Naive thymus-derived CD4-positive, alpha-beta T cell (primary cell): ENCODE measurements at regions not wholly inside any gene's neighbourhood (a gene's known extent, or its start where the extent isn't known, plus 50 kb on each side); places are given as distances from the start of the nearest gene placed in this dataset.

Source experiments
- ATAC-seq: fragments of 150-1000 bp; cut with Tn5 transposase; 2 replicates; pipeline ENCODE4 v1.10.0; 2021; ENCODE audit warnings: mild to moderate bottlenecking, moderate library complexity
- CTCF ChIA-PET: fragments of 350-600 bp; sonication (Branson Sonifier 250); formaldehyde crosslinking; loops from one replicate; lab custom pipeline; 2021; ENCODE audit warnings: antibody characterized with exemption; lab: Charles Lee
- POLR2A ChIA-PET: fragments of 350-600 bp; sonication (Branson Sonifier 250); formaldehyde crosslinking; loops from one replicate; lab custom pipeline; 2021; ENCODE audit warnings: antibody characterized with exemption, inconsistent platforms; lab: Charles Lee
- DNase-seq, 9 donors: peaks; one replicate each; pipeline versions ENCODE4 v3.0.0 to v3.0.0-alpha.2; 2020 to 2022; ENCODE audit warnings: mixed read lengths in 1 of 9
- H3K27ac ChIP-seq: one replicate; pipeline ENCODE4 v1.7.0; 2013; ENCODE audit warnings: mild to moderate bottlenecking, low read depth, low read length, moderate library complexity
- H3K27me3 ChIP-seq, 2 donors: one replicate each; pipeline ENCODE4 v1.7.0; 2013; ENCODE audit warnings: low read length in 2 of 2, mild to moderate bottlenecking in 2 of 2, moderate library complexity in 2 of 2; ENCODE audit not compliant: control insufficient read depth in 2 of 2, insufficient read depth in 2 of 2
- H3K36me3 ChIP-seq, 3 experiments: 1 replicate in 2 of 3; 2 replicates in 1 of 3; pipeline ENCODE4 v1.7.0; 2013; ENCODE audit warnings: low read length in 3 of 3, mild to moderate bottlenecking in 3 of 3, moderate library complexity in 1 of 3; ENCODE audit not compliant: insufficient read depth in 3 of 3, control insufficient read depth in 2 of 3
- H3K4me1 ChIP-seq, 2 donors: one replicate each; pipeline ENCODE4 v1.7.0; 2013; ENCODE audit warnings: low read length in 2 of 2, mild to moderate bottlenecking in 2 of 2, moderate library complexity in 1 of 2; ENCODE audit not compliant: control insufficient read depth in 2 of 2, insufficient read depth in 2 of 2
- H3K4me3 ChIP-seq: 2 replicates; pipeline ENCODE4 v1.7.0; 2013; ENCODE audit warnings: mild to moderate bottlenecking, low read length
- H3K9me3 ChIP-seq, 3 experiments: 1 replicate in 2 of 3; 2 replicates in 1 of 3; pipeline ENCODE4 v1.7.0; 2013; ENCODE audit warnings: low read length in 3 of 3; ENCODE audit not compliant: control insufficient read depth in 2 of 3
- H3K27ac Mint-ChIP-seq, 9 donors: one replicate each; pipeline ENCODE4 v1.8.0; 2020 to 2022; ENCODE audit warnings: mixed read lengths in 9 of 9, mild to moderate bottlenecking in 8 of 9, moderate library complexity in 5 of 9, inconsistent platforms in 2 of 9
- H3K27me3 Mint-ChIP-seq, 5 donors: one replicate each; pipeline ENCODE4 v1.8.0; 2021 to 2022; ENCODE audit warnings: mixed read lengths in 5 of 5, mild to moderate bottlenecking in 1 of 5
- H3K36me3 Mint-ChIP-seq, 5 donors: one replicate each; pipeline ENCODE4 v1.8.0; 2020 to 2022; ENCODE audit warnings: mixed read lengths in 5 of 5, mild to moderate bottlenecking in 3 of 5, inconsistent platforms in 1 of 5
- H3K4me1 Mint-ChIP-seq, 7 donors: one replicate each; pipeline ENCODE4 v1.8.0; 2020 to 2022; ENCODE audit warnings: mixed read lengths in 7 of 7, mild to moderate bottlenecking in 3 of 7, inconsistent platforms in 1 of 7
- H3K4me3 Mint-ChIP-seq, 10 donors: one replicate each; pipeline ENCODE4 v1.8.0; 2020 to 2022; ENCODE audit warnings: mild to moderate bottlenecking in 10 of 10, mixed read lengths in 10 of 10, moderate library complexity in 6 of 10, inconsistent platforms in 2 of 10
- H3K9me3 Mint-ChIP-seq, 11 donors: one replicate each; pipeline ENCODE4 v1.8.0; 2020 to 2022; ENCODE audit warnings: mixed read lengths in 11 of 11, mild to moderate bottlenecking in 4 of 11, inconsistent platforms in 1 of 11, moderate library complexity in 1 of 11
- intact Hi-C, 2 donors: fragments of 100-400 bp; cut with micrococcal nuclease; formaldehyde crosslinking; loops; one replicate each; pipeline ENCODE4 v1.15.1; 2023

DNA sequence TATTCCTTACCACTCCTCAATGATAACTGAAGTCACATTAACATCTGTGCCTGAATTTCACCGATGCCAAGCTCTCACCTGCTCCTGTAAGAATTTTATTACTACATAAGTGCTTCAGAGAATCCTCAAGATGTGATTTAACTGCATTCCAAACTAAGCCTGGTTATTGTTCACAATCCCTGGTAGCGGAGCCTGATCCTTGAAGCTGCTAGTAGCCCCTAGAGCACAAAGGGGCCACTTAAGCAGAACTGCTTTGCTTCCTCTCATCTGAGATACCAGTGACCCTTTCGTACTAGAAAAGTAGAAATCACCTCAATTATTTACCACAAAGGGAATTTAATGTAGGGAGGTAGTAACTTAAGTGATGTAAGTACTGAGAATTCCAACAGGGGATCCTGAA is 529.6 kb downstream of the CPS1 start:
- ChIA-PET CTCF (no interaction called here), POLR2A (no interaction called here)
- ATAC-seq (no peak), DNase-seq (no peak)
- H3K4me1 ChIP-seq, result no peaks in the 10 kb centered on the region
- H3K27ac ChIP-seq, result no peak overlapping the region
- Mint-ChIP-seq H3K36me3 (no peaks in the 10 kb centered on the region), H3K4me1 (no peaks in the 10 kb centered on the region), H3K27ac (no peak overlapping the region), H3K9me3 (peaks cover 0 to 3% (median 0%) of the 10 kb centered on the region in 11 donors), H3K27me3 (no peaks in the 10 kb centered on the region), H3K4me3 (no peak overlapping the region)
- intact Hi-C loops, result no loop called here
- no peaks in the 10 kb centered on the region for H3K9me3 ChIP-seq
- no peak overlapping the region for H3K4me3 ChIP-seq
- H3K36me3 ChIP-seq, result no peaks in the 10 kb centered on the region
- H3K27me3 ChIP-seq, result no peaks in the 10 kb centered on the region

DNA sequence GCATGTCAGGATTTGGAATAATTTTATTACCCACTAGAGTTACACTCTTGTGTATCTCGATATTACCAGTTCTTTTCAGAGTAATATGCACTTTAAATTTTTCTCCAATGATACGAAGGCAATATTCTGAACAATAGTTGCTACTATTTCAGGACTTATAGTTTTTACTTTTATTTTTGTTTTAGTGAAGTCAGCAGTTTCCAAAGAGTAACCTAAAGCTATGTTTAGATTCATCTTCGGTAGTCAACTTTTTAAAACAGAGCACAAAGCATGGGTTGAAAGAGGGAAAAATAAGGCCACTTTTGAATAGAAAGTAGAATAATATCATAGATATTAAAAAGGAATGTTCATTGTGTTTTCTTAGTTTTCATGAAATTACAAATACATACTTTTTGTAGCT is 532.7 kb downstream of the CPS1 start:
- ChIA-PET CTCF (no interaction called here), POLR2A (no interaction called here)
- intact Hi-C loops, result no loop called here
- H3K27me3 Mint-ChIP-seq, result no peaks in the 10 kb centered on the region
- no peak overlapping the region for H3K27ac Mint-ChIP-seq
- no peak overlapping the region for H3K4me3 Mint-ChIP-seq
- H3K9me3 ChIP-seq, result no peaks in the 10 kb centered on the region
- no peaks in the 10 kb centered on the region for H3K4me1 Mint-ChIP-seq
- H3K27ac ChIP-seq, result no peak overlapping the region
- no peaks in the 10 kb centered on the region for H3K4me1 ChIP-seq
- no peak overlapping the region for H3K4me3 ChIP-seq
- peaks cover 0 to 6% (median 0%) of the 10 kb centered on the region in 11 donors for H3K9me3 Mint-ChIP-seq
- H3K27me3 ChIP-seq, result no peaks in the 10 kb centered on the region
- H3K36me3 Mint-ChIP-seq, result no peaks in the 10 kb centered on the region
- no peak for DNase-seq
- H3K36me3 ChIP-seq, result no peaks in the 10 kb centered on the region
- no peak for ATAC-seq

DNA sequence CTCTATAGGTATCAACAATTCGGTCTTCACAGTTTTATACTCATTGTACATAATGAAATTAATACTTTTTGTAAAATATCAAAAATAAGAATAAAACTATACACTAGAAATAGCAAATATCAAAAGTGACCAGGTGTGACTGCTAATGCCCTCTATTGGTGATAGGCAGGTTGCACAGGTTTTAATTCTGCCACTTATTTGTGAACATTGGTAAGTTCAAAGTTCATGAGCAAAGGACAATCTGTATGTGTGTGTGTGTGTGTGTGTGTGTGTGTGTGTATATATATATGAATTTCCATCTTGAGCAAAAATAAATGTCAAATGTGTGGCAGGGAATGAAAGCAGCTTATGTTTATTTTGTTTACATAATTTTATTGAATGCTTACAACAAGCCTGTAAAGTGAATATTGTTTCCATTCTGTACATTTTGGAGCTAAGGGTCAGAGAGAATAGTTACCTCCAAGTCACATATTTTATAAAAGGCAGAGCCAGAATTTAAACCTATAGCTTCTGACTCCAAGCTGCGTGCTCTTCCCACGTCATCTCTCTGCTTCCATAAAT is 537.4 kb downstream of the CPS1 start:
- no peak for DNase-seq
- Histone ChIP-seq H3K4me3 (no peak overlapping the region), H3K36me3 (no peaks in the 10 kb centered on the region), H3K27me3 (no peaks in the 10 kb centered on the region), H3K9me3 (no peaks in the 10 kb centered on the region), H3K27ac (no peak overlapping the region), H3K4me1 (no peaks in the 10 kb centered on the region)
- H3K36me3 Mint-ChIP-seq, result no peaks in the 10 kb centered on the region
- ATAC-seq, result no peak
- H3K27me3 Mint-ChIP-seq, result no peaks in the 10 kb centered on the region
- no peak overlapping the region for H3K4me3 Mint-ChIP-seq
- peaks cover 0 to 16% (median 3%) of the 10 kb centered on the region in 11 donors for H3K9me3 Mint-ChIP-seq
- CTCF ChIA-PET, result no interaction called here
- no peaks in the 10 kb centered on the region for H3K4me1 Mint-ChIP-seq
- POLR2A ChIA-PET, result no interaction called here
- H3K27ac Mint-ChIP-seq, result no peak overlapping the region
- intact Hi-C loops, result no loop called here

DNA sequence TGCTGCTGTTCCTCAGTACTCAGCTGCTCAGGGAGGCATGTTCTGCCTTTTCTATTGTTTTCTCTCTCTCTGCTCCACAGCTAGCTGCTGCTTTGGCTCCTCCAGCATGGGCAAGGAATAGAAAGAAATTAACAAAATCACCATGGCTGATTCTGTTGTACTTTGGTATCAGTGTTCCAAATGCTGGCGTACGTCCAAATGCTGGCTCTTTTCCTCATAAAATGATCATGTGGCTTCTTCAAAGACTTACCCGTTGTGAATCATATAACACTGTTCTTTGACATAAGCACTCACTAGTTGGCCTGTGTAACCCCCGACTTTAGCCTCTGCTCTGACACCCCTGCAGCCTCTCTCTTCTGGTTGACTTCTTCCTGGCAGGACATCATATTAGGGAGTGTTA is 547.6 kb downstream of the CPS1 start:
- H3K36me3 Mint-ChIP-seq, result no peaks in the 10 kb centered on the region
- Histone ChIP-seq H3K36me3 (no peaks in the 10 kb centered on the region), H3K27ac (no peak overlapping the region), H3K9me3 (no peaks in the 10 kb centered on the region), H3K4me1 (no peaks in the 10 kb centered on the region), H3K27me3 (no peaks in the 10 kb centered on the region), H3K4me3 (no peak overlapping the region)
- ATAC-seq (no peak), DNase-seq (no peak)
- no peaks in the 10 kb centered on the region for H3K4me1 Mint-ChIP-seq
- intact Hi-C loops, result no loop called here
- ChIA-PET CTCF (no interaction called here), POLR2A (no interaction called here)
- peaks cover 0 to 7% (median 2%) of the 10 kb centered on the region in 11 donors for H3K9me3 Mint-ChIP-seq
- no peaks in the 10 kb centered on the region for H3K27me3 Mint-ChIP-seq
- no peak overlapping the region for H3K4me3 Mint-ChIP-seq
- no peak overlapping the region for H3K27ac Mint-ChIP-seq

DNA sequence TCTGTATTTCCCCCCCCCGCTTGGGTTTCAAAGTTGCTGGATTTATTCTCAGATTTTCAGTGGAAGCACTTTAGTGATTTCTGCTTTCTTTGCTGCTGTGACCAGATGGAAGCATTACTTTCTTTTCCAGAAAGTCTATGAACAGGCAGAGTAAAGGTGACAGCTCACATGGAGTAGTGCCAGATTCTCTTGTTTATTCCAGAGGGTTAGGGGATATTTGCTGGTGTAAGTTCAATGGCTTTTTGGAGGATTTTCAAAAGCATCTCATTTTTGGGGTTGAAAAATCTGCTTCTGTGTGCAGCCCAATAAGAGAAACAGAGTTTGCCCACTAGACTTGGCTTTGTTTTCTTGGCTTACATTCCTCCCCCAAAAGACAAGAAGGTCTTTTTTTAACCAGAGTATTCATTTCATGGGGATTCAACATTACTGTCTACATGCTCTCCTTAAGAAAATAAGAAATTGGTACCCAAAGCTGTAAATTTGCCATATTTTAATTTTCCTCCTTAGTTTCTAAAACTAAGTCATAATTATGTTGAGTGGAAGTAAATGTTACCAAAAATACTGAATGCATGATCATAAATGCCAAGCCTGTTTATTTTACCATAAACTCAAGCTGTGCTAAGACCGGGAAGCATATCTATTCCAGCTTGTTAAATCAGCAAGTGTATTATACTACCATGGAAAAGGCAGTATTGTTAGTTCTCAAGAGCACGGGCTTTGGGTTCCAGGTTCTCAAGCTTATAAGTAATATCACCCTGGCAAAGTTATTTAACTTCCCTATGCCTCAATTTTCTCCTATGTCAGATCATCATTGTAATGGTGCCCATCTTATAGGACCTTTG is 557.2 kb downstream of the CPS1 start:
- DNase-seq (no peak), ATAC-seq (no peak)
- H3K4me1 ChIP-seq, result no peaks in the 10 kb centered on the region
- peaks cover 0 to 5% (median 0%) of the 10 kb centered on the region in 11 donors for H3K9me3 Mint-ChIP-seq
- CTCF ChIA-PET, result no interaction called here
- H3K36me3 Mint-ChIP-seq, result no peaks in the 10 kb centered on the region
- H3K27me3 ChIP-seq, result no peaks in the 10 kb centered on the region
- no peak overlapping the region for H3K27ac Mint-ChIP-seq
- H3K36me3 ChIP-seq, result no peaks in the 10 kb centered on the region
- H3K27me3 Mint-ChIP-seq, result no peaks in the 10 kb centered on the region
- POLR2A ChIA-PET, result no interaction called here
- no peaks in the 10 kb centered on the region for H3K9me3 ChIP-seq
- intact Hi-C loops, result no loop called here
- no peaks in the 10 kb centered on the region for H3K4me1 Mint-ChIP-seq
- no peak overlapping the region for H3K27ac ChIP-seq
- no peak overlapping the region for H3K4me3 Mint-ChIP-seq
- no peak overlapping the region for H3K4me3 ChIP-seq

DNA sequence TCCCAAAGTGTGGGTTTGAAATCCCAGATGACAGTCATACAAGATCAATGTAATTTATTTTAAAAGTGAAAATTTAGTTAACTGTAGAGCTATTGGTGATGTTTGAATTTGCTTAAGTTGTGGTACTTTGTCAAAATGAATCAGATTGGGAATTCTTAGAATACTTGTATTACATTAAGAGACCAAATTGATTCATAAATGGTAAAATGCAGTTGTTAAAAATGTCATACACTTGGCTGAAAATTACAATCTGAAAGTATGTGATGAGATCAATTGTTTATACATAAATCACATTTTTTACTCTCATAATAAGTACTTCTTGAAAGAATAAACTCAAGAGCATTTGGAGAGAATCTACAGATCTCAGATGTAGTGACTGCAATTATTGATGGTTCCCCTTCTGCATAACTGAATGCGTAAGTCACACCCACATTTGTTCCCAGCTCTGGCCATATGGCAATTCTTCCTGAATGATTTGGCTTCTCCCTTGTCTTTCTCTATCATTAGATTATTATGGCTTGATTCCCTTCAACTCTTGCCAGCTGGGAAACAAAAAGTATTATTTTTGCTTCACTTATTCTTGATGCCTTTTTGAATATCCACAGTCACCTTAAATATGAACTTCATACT is 558.5 kb downstream of the CPS1 start:
- Histone ChIP-seq H3K9me3 (no peaks in the 10 kb centered on the region), H3K27ac (no peak overlapping the region), H3K36me3 (no peaks in the 10 kb centered on the region), H3K4me1 (no peaks in the 10 kb centered on the region), H3K4me3 (no peak overlapping the region), H3K27me3 (no peaks in the 10 kb centered on the region)
- Mint-ChIP-seq H3K9me3 (peaks cover 0 to 12% (median 0%) of the 10 kb centered on the region in 11 donors), H3K4me1 (no peaks in the 10 kb centered on the region), H3K27ac (no peak overlapping the region), H3K4me3 (no peak overlapping the region), H3K36me3 (no peaks in the 10 kb centered on the region), H3K27me3 (no peaks in the 10 kb centered on the region)
- no peak for DNase-seq
- ATAC-seq, result no peak
- CTCF ChIA-PET, result no interaction called here
- POLR2A ChIA-PET, result no interaction called here
- intact Hi-C loops, result no loop called here
